ENCODE measurements at regions not wholly inside any gene's neighbourhood (a gene's known extent, or its start where the extent isn't known, plus 50 kb on each side); places are given as distances from the start of the nearest gene placed in this dataset.

DNA sequence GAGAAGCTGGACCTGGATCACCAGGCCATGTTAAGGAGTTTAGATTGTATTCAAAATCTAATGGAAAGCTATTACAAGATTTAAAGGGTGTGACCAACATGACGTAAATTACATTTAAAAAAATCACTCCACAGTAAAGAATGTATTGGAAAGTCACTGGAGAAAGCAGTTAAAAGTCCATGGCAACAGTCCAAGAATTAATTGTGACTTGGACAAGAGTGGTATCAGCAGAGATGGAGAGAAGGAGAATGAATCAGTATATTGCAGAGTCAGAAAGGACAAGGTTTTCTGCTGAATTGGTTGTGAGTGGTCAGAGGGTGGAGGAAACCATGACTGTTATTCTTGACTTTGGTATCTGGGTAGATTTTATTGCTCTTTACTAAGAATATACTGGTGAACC lies 535.1 kb upstream of the SLITRK1 start:
- TF ChIP-seq, protein P1, sequence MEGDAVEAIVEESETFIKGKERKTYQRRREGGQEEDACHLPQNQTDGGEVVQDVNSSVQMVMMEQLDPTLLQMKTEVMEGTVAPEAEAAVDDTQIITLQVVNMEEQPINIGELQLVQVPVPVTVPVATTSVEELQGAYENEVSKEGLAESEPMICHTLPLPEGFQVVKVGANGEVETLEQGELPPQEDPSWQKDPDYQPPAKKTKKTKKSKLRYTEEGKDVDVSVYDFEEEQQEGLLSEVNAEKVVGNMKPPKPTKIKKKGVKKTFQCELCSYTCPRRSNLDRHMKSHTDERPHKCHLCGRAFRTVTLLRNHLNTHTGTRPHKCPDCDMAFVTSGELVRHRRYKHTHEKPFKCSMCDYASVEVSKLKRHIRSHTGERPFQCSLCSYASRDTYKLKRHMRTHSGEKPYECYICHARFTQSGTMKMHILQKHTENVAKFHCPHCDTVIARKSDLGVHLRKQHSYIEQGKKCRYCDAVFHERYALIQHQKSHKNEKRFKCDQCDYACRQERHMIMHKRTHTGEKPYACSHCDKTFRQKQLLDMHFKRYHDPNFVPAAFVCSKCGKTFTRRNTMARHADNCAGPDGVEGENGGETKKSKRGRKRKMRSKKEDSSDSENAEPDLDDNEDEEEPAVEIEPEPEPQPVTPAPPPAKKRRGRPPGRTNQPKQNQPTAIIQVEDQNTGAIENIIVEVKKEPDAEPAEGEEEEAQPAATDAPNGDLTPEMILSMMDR (IDR thresholded peaks at IDR 0.05; ENCODE audit: low read depth, low read length) = no peak
- TF ChIP-seq EZH2phosphoT487 (IDR thresholded peaks at IDR 0.05; ENCODE audit: low read depth) = no peak
